Pancreas (tissue), 10 donors: ENCODE measurements at regions not wholly inside any gene's neighbourhood (a gene's known extent, or its start where the extent isn't known, plus 50 kb on each side); places are given as distances from the start of the nearest gene placed in this dataset.
A peak's percentile ranks its signal among the peaks of the same experiment; 100 is the strongest.

Experiments
- ATAC-seq, 4 donors: fragments of 200-7000 bp; cut with Tn5 transposase; one replicate each; pipeline versions ENCODE4 v1.8.0 to v1.9.1; 2020; ENCODE audit warnings: mild to moderate bottlenecking in 4 of 4, moderate library complexity in 4 of 4
- DNase-seq, 6 donors: peaks; one replicate each; pipeline ENCODE4 v3.0.0-alpha.2; 2020
- FAIRE-seq: peaks from 2 replicates; lab custom pipeline; 2012; peaks lifted over from hg19 to GRCh38; lab: Jason Lieb, UNC
- H3K27ac ChIP-seq, 4 donors: fragments of 200-600 bp; sonication (generic); 1 replicate in 3 of 4; 2 replicates in 1 of 4; pipeline versions ENCODE4 v1.5.0 to v1.8.0; 2020
- H3K27me3 ChIP-seq, 4 donors: fragments of 200-600 bp; one replicate each; pipeline ENCODE4 v1.8.0; 2021
- H3K36me3 ChIP-seq, 3 donors: fragments of 200-600 bp; sonication (generic) in 1 of 3; one replicate each; pipeline versions ENCODE4 v1.5.0 to v1.8.0; 2020 to 2021
- H3K4me1 ChIP-seq, 3 donors: fragments of 200-600 bp; one replicate each; pipeline ENCODE4 v1.8.0; 2021
- H3K4me3 ChIP-seq, 4 donors: fragments of 200-600 bp; sonication (generic) in 2 of 4; one replicate each; pipeline versions ENCODE4 v1.5.0 to v1.8.0; 2020 to 2021
- H3K9me3 ChIP-seq, 4 donors: fragments of 200-600 bp; one replicate each; pipeline ENCODE4 v1.8.0; 2021
- WGBS, 2 donors: extraction: QIAGEN DNeasy Blood & Tissue Kit; methylation state at CpG; one replicate each; pipeline ENCODE4 v1.1.7; 2013; 5-methylcytosine and 5-hydroxymethylcytosine counted together
- intact Hi-C, 3 donors: fragments of 100-400 bp; cut with DNase I; formaldehyde crosslinking; loops; one replicate each; pipeline versions ENCODE4 v1.11.1 to v1.14.2; 2022
- TF ChIP-seq, protein P1 (sequence below), 4 donors: fragments of 200-600 bp; sonication (generic) in 3 of 4; IDR thresholded peaks; one replicate each; pipeline versions ENCODE4 v1.5.0 to v1.8.0; 2021; ENCODE audit warnings: antibody characterized with exemption in 4 of 4
- donor health status: healthy with polysubstance abuse.
- donor health status: DM: no; HTN: no; CAD: no; lungs with moderate emphysema.
- donor health status: DM: no; HTN: no; CAD: no.
- donor health status: control.
- donor health status: control.
- donor health status: Bipolar disorder and iron deficiency.
- donor health status: DM: yes; HTN: yes; CAD: no.
- donor health status: DM: no; HTN: no; CAD: no.
- donor health status: DM: no; HTN: no; CAD: no.
- donor health status: DM: yes; HTN: yes; CAD: no.

DNA sequence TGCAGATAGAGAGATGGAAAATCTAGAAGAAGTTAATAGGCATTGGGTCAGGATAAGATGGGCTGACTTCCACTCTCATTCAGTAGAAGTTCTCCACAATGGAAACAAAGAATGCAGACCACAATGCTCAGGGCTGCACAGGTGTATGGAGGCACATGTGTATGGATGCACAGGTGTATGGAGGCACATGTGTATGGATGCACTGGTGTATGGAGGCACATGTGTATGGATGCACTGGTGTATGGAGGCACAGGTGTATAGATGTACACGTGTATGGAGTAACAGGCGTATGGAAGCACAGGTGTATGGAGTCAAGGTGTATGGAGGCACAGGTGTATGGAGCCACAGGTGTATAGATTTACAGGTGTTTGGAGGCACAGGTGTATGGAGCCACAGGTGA is 285.7 kb upstream of the PPP2R2D start:
- FAIRE-seq (no peak), ATAC-seq (no peak), DNase-seq (no peak)
- 59 to 83% methylated on average over 2 of the region's 2 CpGs for whole genome bisulfite sequencing, 2 donors
- Histone ChIP-seq H3K4me3 (no peak overlapping the region), H3K36me3 (no peaks in the 10 kb centered on the region), H3K9me3 (no peaks in the 10 kb centered on the region), H3K27ac (no peak overlapping the region), H3K4me1 (no peaks in the 10 kb centered on the region), H3K27me3 (no peaks in the 10 kb centered on the region)
- TF ChIP-seq, protein P1, sequence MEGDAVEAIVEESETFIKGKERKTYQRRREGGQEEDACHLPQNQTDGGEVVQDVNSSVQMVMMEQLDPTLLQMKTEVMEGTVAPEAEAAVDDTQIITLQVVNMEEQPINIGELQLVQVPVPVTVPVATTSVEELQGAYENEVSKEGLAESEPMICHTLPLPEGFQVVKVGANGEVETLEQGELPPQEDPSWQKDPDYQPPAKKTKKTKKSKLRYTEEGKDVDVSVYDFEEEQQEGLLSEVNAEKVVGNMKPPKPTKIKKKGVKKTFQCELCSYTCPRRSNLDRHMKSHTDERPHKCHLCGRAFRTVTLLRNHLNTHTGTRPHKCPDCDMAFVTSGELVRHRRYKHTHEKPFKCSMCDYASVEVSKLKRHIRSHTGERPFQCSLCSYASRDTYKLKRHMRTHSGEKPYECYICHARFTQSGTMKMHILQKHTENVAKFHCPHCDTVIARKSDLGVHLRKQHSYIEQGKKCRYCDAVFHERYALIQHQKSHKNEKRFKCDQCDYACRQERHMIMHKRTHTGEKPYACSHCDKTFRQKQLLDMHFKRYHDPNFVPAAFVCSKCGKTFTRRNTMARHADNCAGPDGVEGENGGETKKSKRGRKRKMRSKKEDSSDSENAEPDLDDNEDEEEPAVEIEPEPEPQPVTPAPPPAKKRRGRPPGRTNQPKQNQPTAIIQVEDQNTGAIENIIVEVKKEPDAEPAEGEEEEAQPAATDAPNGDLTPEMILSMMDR (IDR thresholded peaks at IDR 0.05): no peak
- intact Hi-C loops: no loop called here

DNA sequence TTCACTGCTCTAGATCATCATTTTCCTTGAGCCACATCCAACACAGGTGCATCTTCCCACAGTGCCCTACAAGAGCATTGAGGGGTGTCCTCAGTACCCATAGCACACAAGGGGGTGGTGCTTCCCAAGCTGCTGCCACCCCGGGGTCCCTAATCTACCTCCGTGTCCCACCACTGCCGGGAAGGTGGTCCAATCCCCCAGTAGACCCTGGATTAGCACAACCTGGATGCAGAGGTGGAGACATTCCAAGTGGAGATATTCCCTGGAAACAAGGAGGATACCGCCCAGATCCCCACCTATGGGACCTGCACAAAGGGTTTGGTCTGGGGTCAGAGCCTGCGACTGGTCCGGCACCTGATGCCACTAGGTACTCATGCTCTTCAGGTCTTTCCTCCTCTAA is 284.8 kb upstream of the PPP2R2D start:
- Histone ChIP-seq H3K4me3 (no peak overlapping the region), H3K27me3 (no peaks in the 10 kb centered on the region), H3K4me1 (no peaks in the 10 kb centered on the region), H3K9me3 (no peaks in the 10 kb centered on the region), H3K36me3 (no peaks in the 10 kb centered on the region), H3K27ac (no peak overlapping the region)
- no peak for FAIRE-seq
- no peak for ATAC-seq
- TF ChIP-seq, protein P1 (IDR thresholded peaks at IDR 0.05): no peak
- DNase-seq: no peak
- 84 to 91% methylated on average over 6 of the region's 6 CpGs for WGBS, 2 donors
- intact Hi-C loops: no loop called here

DNA sequence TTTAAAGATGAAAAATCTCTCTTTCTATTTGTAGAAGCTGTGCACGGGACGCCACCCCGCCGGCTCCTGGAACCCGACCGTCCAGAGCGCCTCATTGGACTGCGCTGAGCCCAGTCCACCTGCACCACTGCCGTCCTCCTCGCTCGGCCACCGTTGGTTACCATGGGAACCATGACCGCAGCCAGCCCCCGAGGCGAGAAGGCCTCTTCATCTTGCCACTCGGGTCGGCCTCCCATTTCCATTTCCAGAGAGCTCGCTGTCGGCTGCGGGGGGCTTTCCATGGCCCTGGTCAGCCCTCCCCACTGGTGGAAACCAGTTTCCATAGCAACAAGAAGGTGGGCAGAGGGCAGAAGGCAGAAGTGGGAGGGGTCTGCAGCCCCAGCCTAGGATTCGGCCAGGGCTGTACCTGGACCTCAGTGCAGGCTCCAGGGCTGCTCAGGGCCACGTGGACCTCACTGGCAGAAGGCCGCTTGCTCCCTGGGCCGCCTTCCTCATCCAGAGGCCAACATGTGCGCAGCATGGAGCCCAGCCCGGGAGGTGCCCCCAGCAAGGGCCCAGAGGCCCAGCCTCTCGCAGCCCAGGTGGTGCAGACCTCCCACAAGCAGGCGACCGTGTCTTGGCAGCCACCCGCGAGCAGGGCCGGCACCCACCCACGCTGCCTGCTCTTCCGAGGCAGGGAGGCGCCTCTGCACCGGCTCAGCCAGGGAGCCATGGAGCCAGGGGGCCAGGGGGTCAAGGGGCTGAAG is 283.5 kb upstream of the PPP2R2D start:
- ATAC-seq: no peak
- H3K27me3 ChIP-seq: no peaks in the 10 kb centered on the region

DNA sequence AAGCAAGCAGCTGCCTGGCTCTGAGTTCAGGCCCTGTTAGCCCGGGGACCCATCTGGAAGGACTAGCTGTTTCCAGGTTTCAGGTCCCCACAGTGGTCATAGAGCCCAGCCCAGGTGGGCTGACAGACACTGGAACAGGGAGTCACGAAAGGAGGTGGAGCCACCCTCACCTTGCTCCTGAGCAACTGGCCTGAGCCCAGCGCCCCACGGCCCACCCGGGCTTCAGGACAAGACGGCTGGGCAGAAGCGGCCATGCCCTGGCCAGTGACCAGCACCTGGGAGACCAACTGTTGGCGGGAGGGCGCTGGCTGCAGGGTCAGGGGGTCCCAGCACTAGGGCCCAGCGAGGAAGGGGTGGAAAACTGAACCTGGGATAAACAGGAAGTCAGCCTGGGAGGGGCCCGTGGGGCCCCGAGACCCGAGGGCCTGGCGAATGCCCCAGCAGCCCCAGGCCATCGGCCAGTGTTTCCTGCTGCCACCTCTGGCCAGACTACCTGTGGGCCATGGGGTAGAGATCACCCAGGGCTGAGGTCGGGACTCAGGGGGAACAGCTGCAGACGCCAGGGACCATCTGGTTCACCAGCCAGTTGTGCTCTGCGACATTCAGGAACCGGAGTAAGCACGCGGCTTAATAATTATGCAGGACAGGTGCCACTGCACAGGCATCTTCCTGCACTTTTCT is 282.1 kb upstream of the PPP2R2D start:
- no peaks in the 10 kb centered on the region for H3K36me3 ChIP-seq
- H3K27me3 ChIP-seq: no peaks in the 10 kb centered on the region
- H3K4me1 ChIP-seq: no peaks in the 10 kb centered on the region
- H3K4me3 ChIP-seq: no peak overlapping the region
- DNase-seq (peak in 1 of 6 donors; percentile 50), ATAC-seq (no peak), FAIRE-seq (no peak)
- intact Hi-C loops: no loop called here
- H3K9me3 ChIP-seq: no peaks in the 10 kb centered on the region
- 49 to 56% methylated on average over 21 of the region's 21 CpGs for WGBS, 2 donors
- TF ChIP-seq, protein P1 (IDR thresholded peaks at IDR 0.05): no peak
- H3K27ac ChIP-seq: no peak overlapping the region

More for the DNA sequence above, 283.5 kb upstream of the PPP2R2D start:
- WGBS, 2 donors: 72 to 78% methylated on average over 36 of the region's 36 CpGs
- Histone ChIP-seq H3K36me3 (no peaks in the 10 kb centered on the region), H3K27ac (no peak overlapping the region), H3K4me3 (no peak overlapping the region), H3K4me1 (no peaks in the 10 kb centered on the region), H3K9me3 (no peaks in the 10 kb centered on the region)
- peak in 1 of 6 donors; percentile 24 for DNase-seq
- FAIRE-seq: no peak
- TF ChIP-seq, protein P1 (IDR thresholded peaks at IDR 0.05): no peak
- intact Hi-C loops: no loop called here

DNA sequence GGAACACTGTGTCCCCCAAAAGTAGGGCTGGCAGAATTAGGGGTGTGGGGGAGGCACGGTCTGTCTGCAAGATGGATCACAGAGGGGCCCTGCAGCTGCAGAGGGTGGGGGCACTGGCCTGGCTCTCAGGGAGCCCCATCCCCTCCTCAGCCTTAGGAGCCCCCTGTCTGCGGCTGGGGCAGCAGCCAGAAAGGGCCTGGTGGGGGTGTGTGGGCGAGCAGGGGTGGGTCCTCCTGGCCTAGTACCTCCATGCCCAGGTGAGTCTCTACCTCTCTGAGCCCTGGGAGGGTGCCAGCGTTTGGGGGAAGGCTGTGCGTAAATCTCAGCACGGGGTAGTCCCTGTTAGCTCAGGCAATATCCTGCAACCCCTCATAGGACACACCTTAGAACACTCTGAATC is 280.5 kb upstream of the PPP2R2D start:
- no peaks in the 10 kb centered on the region for H3K36me3 ChIP-seq
- TF ChIP-seq, protein P1 (IDR thresholded peaks at IDR 0.05): no peak
- H3K9me3 ChIP-seq: no peaks in the 10 kb centered on the region
- no peak overlapping the region for H3K4me3 ChIP-seq
- DNase-seq (peak in 1 of 6 donors; percentile 49), ATAC-seq (no peak), FAIRE-seq (no peak)
- H3K4me1 ChIP-seq: no peaks in the 10 kb centered on the region
- no peaks in the 10 kb centered on the region for H3K27me3 ChIP-seq
- WGBS, 2 donors: 66 to 70% methylated on average over 6 of the region's 6 CpGs
- intact Hi-C loops: no loop called here
- H3K27ac ChIP-seq: no peak overlapping the region
